HG02885 (cell line): ENCODE measurements at regions not wholly inside any gene's neighbourhood (a gene's known extent, or its start where the extent isn't known, plus 50 kb on each side); places are given as distances from the start of the nearest gene placed in this dataset.

Experiments
- ATAC-seq: cut with Tn5 transposase; IDR thresholded peaks from one replicate; pipeline ENCODE4 v1.9.1; 2021; ENCODE audit warnings: mild to moderate bottlenecking; ENCODE audit not compliant: unreplicated experiment, poor library complexity

- no peak for ATAC-seq
Observed at GRCh38 chr22:27638329-27639233, 163.0 kb downstream of the MN1 start.

DNA sequence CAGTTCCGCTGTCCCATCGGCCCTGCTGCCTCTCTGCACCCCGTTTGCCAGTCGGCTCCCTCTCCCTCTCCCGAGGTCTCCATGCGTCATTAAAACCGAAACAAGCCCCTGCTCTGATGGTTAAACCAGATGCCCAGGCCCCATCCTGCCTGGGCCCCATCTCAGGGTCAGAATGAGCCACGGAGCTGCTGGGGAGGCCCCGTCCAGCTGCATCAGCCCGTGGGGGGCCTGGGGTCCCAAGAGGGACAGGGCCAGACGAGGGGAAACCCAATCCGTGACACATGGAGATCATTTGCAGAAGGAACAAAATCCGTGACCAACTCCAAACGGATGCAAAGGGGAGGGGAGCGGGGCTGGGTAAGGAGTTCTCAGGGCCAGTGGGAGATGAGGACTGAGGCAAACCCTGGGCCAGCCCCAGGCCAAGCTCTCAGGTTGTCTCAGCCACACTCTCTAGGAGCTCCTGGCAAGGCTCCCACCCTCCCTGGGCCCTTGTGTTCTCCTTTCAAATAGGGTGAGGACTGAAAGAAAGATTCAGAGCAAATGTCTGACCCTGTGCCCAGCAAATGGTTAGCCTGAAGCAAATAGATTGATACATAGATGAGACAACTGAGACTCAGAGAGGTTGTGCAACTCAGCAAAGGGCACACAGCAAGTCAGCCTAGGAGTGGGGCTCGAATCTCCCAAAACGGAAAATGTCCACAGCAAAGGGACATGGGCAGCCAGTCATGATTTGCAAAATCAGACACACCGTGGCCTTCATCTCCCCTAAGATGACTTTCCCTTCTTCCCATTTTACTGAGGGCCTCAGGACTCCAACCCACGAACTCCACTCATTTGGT, 162.1 kb downstream of the MN1 start:
- ATAC-seq = no peak

DNA sequence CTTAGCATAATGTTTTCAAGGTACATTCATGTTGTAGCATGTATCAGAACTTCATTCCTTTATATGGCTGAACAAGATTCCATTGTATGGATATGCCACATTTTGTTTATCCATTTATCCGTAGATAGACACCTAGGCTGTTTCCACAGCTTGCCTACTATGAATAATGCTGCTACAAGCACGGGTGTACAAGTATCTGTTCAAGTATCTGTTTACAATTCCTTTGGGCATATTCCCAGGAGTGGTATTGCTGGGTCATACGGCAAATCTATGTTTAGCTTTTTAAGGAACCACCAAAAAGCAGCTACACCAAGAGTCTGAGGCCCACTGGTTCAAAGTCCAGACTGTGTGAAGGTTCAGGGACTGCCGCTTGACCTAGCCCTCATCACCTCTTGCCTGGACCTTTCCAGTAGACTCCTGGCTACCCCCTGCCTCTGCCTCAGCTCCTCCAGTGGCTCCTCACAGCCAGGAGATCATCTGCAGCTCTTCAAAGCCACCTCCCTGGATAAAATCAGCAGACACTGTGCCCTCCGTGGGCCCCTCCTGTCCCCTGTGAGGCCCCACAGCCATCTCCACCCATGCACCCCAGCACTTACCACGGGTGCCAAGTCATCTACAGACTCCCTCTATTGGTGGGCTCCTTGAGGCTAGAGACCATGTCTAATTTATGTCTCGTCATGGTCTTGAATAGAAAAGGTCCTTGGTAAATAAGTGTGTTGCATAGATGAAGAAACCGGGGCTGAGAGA, 160.3 kb downstream of the MN1 start:
- no peak for ATAC-seq

DNA sequence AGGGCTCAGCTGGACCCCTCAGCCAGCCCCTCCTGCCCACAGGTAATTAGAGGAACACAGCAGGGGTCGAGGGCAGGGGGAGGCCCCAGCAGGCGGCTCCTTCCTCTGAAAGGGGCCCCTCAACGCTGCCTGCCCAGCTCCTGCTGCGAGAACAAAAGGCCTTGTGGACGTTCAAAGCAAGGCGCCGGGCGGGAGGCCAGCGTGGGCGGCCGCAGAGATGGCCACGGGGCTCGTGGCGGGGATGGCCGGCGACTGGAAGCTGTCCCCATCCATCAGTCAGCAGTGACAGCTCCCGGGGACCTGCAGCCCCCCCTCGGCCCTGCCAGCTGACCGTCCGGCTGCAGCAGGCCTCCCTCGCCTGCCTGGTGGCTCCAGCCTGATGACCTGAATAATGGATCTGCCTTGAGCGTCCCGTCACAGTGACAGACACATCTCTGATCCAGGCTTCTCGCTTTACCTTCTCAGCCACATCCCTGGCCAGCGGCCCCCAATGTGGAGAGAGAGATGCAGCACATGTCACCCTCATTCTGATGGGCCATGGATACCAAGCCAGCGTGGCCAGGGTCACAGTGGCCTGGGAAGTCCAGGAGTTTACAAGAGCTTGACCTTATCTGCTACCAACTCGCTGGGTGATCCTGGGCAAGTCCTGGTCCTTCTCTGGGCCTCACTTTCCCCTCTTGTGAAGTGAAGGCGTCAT, 159.3 kb downstream of the MN1 start:
- no peak for ATAC-seq

DNA sequence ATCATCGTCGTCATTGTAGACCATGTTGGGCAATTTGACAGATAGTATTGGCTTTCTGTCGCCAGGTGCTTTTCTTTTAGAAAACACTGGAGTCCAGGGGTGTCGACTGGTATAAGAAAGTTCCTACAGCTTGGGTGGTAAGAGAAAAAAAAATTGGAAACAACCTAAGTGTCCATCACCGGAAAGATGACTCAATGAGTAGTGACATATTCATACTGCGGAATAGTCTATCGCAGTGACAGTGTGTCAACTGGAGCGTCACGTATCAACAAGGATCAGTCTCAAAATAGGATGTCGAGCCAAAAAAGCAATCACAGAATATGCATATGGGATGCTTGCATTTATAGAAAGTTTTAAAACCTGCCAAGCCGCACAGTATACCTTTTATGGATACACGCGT, 157.6 kb downstream of the MN1 start:
- no peak for ATAC-seq

DNA sequence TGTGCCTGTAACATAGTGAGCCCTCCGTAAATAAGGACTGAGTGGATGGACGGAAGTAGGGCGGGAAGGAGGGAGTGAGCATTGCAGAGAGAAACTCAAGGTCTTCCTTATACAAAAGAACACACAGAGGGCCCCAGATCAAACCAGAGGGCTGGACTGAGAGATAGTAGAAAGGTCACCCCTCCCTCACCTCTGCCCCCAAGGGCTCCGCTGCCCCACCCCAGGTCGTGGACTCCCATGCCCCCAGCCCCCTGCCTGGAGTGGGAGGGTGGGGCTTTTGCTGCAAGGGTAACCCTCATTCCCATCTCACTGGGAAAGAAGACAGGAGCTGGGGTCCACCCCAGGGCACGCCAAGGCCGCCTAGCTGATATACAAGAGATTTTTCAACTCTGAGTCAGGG, 157.0 kb downstream of the MN1 start:
- ATAC-seq = no peak

DNA sequence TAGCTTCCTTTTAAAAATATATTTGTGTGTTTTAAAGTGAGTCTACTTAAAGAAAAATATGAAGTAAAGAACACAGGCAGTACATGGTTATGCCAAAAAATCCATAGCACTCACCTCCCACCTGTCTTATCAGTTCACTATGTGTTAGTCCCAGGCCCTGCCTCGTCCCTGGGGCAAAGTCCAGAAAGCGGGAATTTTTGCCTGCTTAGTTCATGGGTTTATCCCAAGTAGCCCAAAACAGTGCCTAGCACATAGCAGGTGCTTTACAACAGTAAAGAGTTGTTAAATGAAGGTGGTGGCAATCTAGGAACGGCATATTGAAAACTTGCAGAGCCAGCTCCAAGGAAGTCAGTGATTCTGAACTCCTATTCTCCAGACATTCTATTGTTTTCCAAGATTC, 154.0 kb downstream of the MN1 start:
- ATAC-seq = no peak

DNA sequence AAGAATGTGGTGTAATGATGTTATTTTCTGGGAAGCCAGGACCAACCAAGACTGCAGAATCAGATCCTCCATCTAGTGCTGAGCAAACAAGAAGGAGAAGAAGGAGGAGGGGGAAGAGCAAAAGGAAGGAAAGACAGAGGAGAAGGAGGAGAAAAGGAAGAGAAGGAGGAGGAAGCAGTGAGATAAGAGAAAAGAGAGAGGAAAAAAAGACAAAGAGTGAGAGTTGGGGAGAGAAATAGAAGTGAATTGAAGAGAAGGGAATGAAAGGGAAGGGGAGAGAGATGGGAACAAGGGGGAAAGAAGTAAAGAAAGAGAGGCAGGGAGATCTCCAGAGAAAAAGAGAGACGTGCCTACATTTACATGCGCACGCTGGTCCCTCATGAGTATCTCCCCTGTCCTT, 153.5 kb downstream of the MN1 start:
- no peak for ATAC-seq

- no peak for ATAC-seq
Observed at GRCh38 chr22:27648853-27649252, 152.7 kb downstream of the MN1 start.

GRCh38 chr22:27650572-27650971, 151.0 kb downstream of the MN1 start:
- no peak for ATAC-seq

GRCh38 chr22:27650985-27651384, 150.6 kb downstream of the MN1 start:
- no peak for ATAC-seq

GRCh38 chr22:27651486-27651885, 150.1 kb downstream of the MN1 start:
- ATAC-seq = no peak

DNA sequence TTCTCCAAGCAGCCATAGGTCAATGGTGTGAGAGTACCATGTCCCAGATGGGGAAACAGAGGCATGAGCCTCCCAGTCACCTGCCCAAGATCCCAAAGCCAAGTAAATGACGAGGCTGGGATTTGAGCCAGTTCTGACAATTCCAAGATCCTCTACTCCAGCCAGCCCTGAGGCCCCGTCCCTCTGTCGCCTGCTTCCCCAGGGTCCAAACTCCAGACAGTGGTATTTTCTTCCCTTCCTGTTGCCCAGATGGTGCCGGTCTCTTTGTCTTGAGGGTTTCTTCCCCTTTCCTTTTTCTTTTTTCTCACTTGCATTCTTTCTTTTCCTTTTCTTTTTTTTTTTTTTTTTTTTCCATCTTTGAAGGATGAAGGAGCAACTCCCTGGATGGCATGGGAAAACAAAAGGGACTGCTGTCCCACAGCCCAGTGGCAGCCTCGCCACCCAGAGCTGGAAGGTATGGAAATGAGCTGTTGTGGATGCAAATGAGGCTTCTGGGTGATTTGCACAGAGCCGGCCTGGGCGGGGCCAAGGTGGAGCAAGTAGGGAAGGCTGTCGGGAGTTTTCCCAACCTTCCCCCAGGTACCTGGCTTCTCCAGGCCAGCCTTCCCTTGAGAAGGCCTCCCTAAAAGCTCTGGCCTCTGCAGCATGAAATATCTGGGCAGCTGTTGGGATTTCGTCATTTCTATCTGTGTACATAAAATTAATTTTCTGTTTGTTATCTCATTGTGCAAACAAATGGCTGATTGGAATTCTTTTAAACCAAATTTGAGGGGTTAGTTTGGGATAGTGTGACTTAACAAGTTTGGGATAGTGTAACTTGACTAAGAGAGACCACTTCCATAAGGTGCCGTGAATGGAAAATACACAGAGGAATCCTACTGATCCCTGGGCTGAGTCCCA, 146.8 kb downstream of the MN1 start:
- no peak for ATAC-seq

- ATAC-seq = no peak
Observed at GRCh38 chr22:27655582-27656185, 145.9 kb downstream of the MN1 start.

GRCh38 chr22:27656970-27657369, 144.6 kb downstream of the MN1 start:
- no peak for ATAC-seq

GRCh38 chr22:27660306-27660705, 141.2 kb downstream of the MN1 start:
- ATAC-seq = no peak

DNA sequence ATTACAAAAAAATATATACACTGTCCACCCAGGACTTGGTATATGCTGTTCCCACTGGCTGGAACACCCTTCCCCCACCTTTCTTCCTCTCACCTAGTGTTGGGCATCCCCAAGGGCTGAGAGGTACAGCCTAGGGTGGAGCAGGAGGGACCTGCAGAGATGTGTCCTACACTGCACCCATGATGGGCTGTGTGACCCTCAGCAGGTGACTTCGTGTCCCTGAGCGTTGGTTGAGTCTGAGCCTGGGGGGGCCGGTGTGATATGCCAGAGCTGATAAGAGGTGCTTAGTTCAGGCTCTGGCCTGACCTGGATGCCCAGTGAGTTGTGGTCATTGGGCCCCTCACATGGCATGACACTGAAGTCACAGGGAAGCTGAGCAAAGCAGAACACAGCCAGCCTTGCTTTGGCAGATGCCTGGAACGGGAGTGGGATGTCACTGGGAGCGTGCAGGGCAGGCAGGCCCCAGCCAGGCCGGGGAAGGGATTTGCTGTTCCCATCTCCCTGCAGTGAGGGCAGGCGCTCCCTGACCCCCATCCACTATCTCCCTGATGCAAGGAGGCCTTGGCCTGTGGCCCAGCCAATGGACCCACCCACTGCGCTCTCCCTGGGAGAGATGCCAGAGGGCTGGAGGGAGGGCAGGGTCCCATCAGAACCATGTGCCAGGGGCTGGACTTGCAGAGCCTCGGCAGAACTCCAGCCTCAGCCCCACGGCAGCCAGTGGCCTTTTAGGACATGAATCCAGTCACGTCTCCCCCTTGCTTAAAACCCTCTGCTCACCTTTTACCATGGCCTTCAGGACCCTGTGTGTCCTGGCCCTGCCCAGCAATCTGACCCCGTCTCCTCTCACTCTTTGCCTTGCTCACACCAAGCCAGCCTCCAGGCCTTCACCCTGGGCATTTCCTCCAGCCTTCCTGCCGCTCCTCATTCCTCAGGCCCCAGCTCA, 138.9 kb downstream of the MN1 start:
- ATAC-seq = no peak

GRCh38 chr22:27663812-27664211, 137.7 kb downstream of the MN1 start:
- no peak for ATAC-seq
